ENCODE measurements at regions not wholly inside any gene's neighbourhood (a gene's known extent, or its start where the extent isn't known, plus 50 kb on each side); places are given as distances from the start of the nearest gene placed in this dataset.

DNA sequence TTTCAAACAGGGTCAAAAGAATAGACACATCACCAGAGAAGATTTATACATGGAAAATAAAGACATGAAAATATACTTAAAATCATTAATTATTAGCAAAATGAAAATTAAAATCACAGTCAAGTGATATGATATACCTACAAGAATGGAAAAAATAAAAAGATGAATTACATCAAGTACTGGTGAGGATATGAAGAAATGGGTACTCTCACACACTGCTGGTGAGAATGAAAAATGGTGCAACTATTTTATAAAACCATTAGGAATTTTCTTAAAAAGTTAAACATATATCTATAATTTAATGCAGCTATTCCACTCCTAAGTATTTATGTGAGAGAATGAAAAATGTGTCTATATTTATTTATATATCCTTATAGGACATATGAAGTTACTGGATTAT lies 136.3 kb upstream of the GRIK2 start:
- no peaks in the 10 kb centered on the region for H3K9me3 ChIP-seq (ENCODE audit: low read depth)
- H3K4me3 ChIP-seq: no peak overlapping the region
- H3K27ac ChIP-seq: no peak overlapping the region
- TF ChIP-seq EZH2 (IDR thresholded peaks at IDR 0.05; ENCODE audit: insufficient read depth, poor library complexity, severe bottlenecking) (no peak), EZH2phosphoT487 (IDR thresholded peaks at IDR 0.05; ENCODE audit: insufficient read depth, low read depth) (no peak)
- H3K36me3 ChIP-seq (ENCODE audit: low read depth): no peaks in the 10 kb centered on the region
- no peaks in the 10 kb centered on the region for H3K4me1 ChIP-seq (ENCODE audit: insufficient read depth)
- H3F3A ChIP-seq (ENCODE audit: insufficient read depth): no peaks in the 10 kb centered on the region
- H3K9me2 ChIP-seq (ENCODE audit: insufficient read depth): no peaks in the 10 kb centered on the region
- no peak overlapping the region for H3K9ac ChIP-seq
- H3K27me3 ChIP-seq (replicated peaks; ENCODE audit: insufficient read depth): no peaks in the 10 kb centered on the region
- no peaks in the 10 kb centered on the region for H4K20me1 ChIP-seq (ENCODE audit: insufficient read depth)
- no peaks in the 10 kb centered on the region for H3K79me2 ChIP-seq (ENCODE audit: insufficient read depth)
- DNase-seq: no peak
- no peak overlapping the region for H3K4me2 ChIP-seq (ENCODE audit: unreplicated experiment)
- H2AFZ ChIP-seq: no peak overlapping the region
- in situ Hi-C loops (cut with MboI): no loop called here

DNA sequence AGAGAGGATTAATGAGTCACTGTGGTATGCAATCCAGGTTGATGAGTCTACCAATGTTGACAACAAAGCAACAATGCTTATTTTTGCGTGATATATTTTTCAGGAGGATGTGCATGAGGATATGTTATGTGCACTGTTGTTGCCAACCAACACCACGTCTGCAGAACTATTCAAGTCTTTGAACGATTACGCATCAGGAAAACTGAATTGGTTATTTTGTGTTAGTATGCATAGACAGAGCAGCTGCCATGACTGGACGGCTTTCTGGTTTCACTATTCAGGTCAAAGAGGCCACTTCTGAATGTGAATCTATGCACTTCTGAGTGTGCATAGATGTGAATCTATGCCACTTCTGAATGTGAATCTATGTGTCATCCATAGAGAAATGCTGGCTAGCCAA lies 134.0 kb upstream of the GRIK2 start:
- H3K27me3 ChIP-seq (replicated peaks; ENCODE audit: insufficient read depth): no peaks in the 10 kb centered on the region
- in situ Hi-C loops (cut with MboI): no loop called here
- no peak overlapping the region for H2AFZ ChIP-seq
- H3K27ac ChIP-seq: no peak overlapping the region
- 57 to 58% methylated on average over 5 of the region's 5 CpGs for WGBS, 2 experiments (ENCODE audit: low coverage in 1 of 2, low lambda C conversion rate in 2 of 2, missing lambda C conversion rate in 2 of 2)
- no peaks in the 10 kb centered on the region for H3K9me3 ChIP-seq (ENCODE audit: low read depth)
- DNase-seq: no peak
- no peak overlapping the region for H3K4me3 ChIP-seq
- H3K9me2 ChIP-seq (ENCODE audit: insufficient read depth): no peaks in the 10 kb centered on the region
- no peak for TF ChIP-seq EZH2 (IDR thresholded peaks at IDR 0.05; ENCODE audit: insufficient read depth, poor library complexity, severe bottlenecking)
- no peak for TF ChIP-seq EZH2phosphoT487 (IDR thresholded peaks at IDR 0.05; ENCODE audit: insufficient read depth, low read depth)
- H3K4me1 ChIP-seq (ENCODE audit: insufficient read depth): no peaks in the 10 kb centered on the region
- H3K79me2 ChIP-seq (ENCODE audit: insufficient read depth): no peaks in the 10 kb centered on the region
- no peak overlapping the region for H3K4me2 ChIP-seq (ENCODE audit: unreplicated experiment)
- no peaks in the 10 kb centered on the region for H4K20me1 ChIP-seq (ENCODE audit: insufficient read depth)
- no peak overlapping the region for H3K9ac ChIP-seq
- H3F3A ChIP-seq (ENCODE audit: insufficient read depth): no peaks in the 10 kb centered on the region
- no peaks in the 10 kb centered on the region for H3K36me3 ChIP-seq (ENCODE audit: low read depth)

DNA sequence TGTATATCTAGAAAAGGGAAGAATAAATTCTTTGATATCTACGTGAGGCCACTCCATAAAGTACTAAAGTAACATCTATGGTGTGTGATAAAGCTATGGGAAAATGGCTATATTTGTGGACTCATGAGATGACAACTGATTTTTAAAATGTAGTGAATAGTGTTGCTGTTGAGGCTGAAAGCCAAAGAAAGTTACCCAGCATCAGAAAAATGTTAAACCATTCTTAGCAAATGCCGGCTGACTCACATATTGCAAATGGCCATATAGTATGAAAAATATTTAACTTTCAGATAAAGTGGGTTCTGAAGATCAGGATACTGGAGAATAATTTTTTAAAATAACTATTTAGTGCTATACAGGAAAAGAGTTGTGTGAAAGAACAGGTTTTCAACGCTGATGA lies 129.9 kb upstream of the GRIK2 start:
- in situ Hi-C loops (cut with MboI): no loop called here
- H2AFZ ChIP-seq: no peak overlapping the region
- no peaks in the 10 kb centered on the region for H3K36me3 ChIP-seq (ENCODE audit: low read depth)
- H3K27me3 ChIP-seq (replicated peaks; ENCODE audit: insufficient read depth): no peaks in the 10 kb centered on the region
- H3K27ac ChIP-seq: no peak overlapping the region
- no peak overlapping the region for H3K9ac ChIP-seq
- H3K4me3 ChIP-seq: no peak overlapping the region
- WGBS, 2 experiments (ENCODE audit: low coverage in 1 of 2, low lambda C conversion rate in 2 of 2, missing lambda C conversion rate in 2 of 2): 53 to 54% methylated on average over 3 of the region's 3 CpGs
- peak; percentile 15 for DNase-seq
- no peak overlapping the region for H3K4me2 ChIP-seq (ENCODE audit: unreplicated experiment)
- H3K79me2 ChIP-seq (ENCODE audit: insufficient read depth): no peaks in the 10 kb centered on the region
- no peaks in the 10 kb centered on the region for H3F3A ChIP-seq (ENCODE audit: insufficient read depth)
- no peaks in the 10 kb centered on the region for H3K9me2 ChIP-seq (ENCODE audit: insufficient read depth)
- no peaks in the 10 kb centered on the region for H4K20me1 ChIP-seq (ENCODE audit: insufficient read depth)
- no peaks in the 10 kb centered on the region for H3K9me3 ChIP-seq (ENCODE audit: low read depth)
- TF ChIP-seq EZH2phosphoT487 (IDR thresholded peaks at IDR 0.05; ENCODE audit: insufficient read depth, low read depth) (no peak), EZH2 (IDR thresholded peaks at IDR 0.05; ENCODE audit: insufficient read depth, poor library complexity, severe bottlenecking) (no peak)
- no peaks in the 10 kb centered on the region for H3K4me1 ChIP-seq (ENCODE audit: insufficient read depth)

DNA sequence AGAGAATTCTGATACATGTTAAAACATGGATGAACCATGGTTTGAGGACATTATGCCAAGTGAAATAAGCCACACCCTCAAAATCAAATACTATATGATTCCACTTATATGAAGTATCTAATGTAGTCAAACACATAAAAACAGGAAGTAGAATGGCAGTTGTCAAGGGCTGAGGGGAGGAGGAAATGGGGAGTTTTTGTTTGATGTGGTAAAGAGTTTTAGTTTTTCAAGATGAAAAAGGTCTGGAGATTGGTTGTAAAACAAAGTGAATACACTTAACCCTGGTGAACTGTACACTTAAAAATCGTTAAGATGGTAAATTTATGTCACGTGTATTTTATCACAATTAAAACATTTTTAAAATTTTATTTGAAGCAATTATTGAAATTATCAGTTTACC lies 127.4 kb upstream of the GRIK2 start:
- H3K79me2 ChIP-seq (ENCODE audit: insufficient read depth): no peaks in the 10 kb centered on the region
- no peak overlapping the region for H3K27ac ChIP-seq
- no peak overlapping the region for H2AFZ ChIP-seq
- no peaks in the 10 kb centered on the region for H4K20me1 ChIP-seq (ENCODE audit: insufficient read depth)
- H3K4me1 ChIP-seq (ENCODE audit: insufficient read depth): no peaks in the 10 kb centered on the region
- no peaks in the 10 kb centered on the region for H3K36me3 ChIP-seq (ENCODE audit: low read depth)
- H3K9me2 ChIP-seq (ENCODE audit: insufficient read depth): no peaks in the 10 kb centered on the region
- TF ChIP-seq EZH2 (IDR thresholded peaks at IDR 0.05; ENCODE audit: insufficient read depth, poor library complexity, severe bottlenecking) (no peak), EZH2phosphoT487 (IDR thresholded peaks at IDR 0.05; ENCODE audit: insufficient read depth, low read depth) (no peak)
- in situ Hi-C loops (cut with MboI): no loop called here
- WGBS, 2 experiments (ENCODE audit: low coverage in 1 of 2, low lambda C conversion rate in 2 of 2, missing lambda C conversion rate in 2 of 2): 18 to 19% methylated on average over 2 of the region's 2 CpGs
- no peak overlapping the region for H3K4me2 ChIP-seq (ENCODE audit: unreplicated experiment)
- no peaks in the 10 kb centered on the region for H3K9me3 ChIP-seq (ENCODE audit: low read depth)
- no peaks in the 10 kb centered on the region for H3K27me3 ChIP-seq (replicated peaks; ENCODE audit: insufficient read depth)
- H3K9ac ChIP-seq: no peak overlapping the region
- DNase-seq: no peak
- no peaks in the 10 kb centered on the region for H3F3A ChIP-seq (ENCODE audit: insufficient read depth)
- no peak overlapping the region for H3K4me3 ChIP-seq

DNA sequence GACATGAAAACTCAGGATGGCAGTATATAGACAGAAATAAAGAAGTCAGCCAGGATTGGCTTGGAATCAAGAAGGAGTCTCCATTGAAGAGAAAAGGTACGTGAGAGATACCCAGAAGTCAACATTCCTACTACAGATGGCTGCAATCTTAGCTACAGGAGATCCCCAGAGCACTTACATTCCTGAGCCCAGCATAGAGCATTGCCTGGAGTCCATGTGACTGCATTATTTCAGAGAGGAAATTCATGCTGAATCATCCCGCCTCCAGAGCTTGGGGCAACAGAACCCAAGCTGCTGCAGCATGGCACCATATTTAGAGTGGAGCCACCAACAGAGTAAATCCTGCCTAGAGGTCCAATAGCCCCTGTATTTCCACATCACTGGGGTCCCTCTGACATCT lies 125.0 kb upstream of the GRIK2 start:
- Histone ChIP-seq H3K9me3 (ENCODE audit: low read depth) (no peaks in the 10 kb centered on the region), H3K4me3 (no peak overlapping the region), H3K9me2 (ENCODE audit: insufficient read depth) (no peaks in the 10 kb centered on the region), H3F3A (ENCODE audit: insufficient read depth) (no peaks in the 10 kb centered on the region), H3K4me2 (ENCODE audit: unreplicated experiment) (no peak overlapping the region), H3K27ac (no peak overlapping the region), H3K36me3 (ENCODE audit: low read depth) (no peaks in the 10 kb centered on the region), H3K27me3 (replicated peaks; ENCODE audit: insufficient read depth) (no peaks in the 10 kb centered on the region), H3K4me1 (ENCODE audit: insufficient read depth) (no peaks in the 10 kb centered on the region), H4K20me1 (ENCODE audit: insufficient read depth) (no peaks in the 10 kb centered on the region), H2AFZ (no peak overlapping the region), H3K79me2 (ENCODE audit: insufficient read depth) (no peaks in the 10 kb centered on the region), H3K9ac (no peak overlapping the region)
- no peak for TF ChIP-seq EZH2 (IDR thresholded peaks at IDR 0.05; ENCODE audit: insufficient read depth, poor library complexity, severe bottlenecking)
- no peak for TF ChIP-seq EZH2phosphoT487 (IDR thresholded peaks at IDR 0.05; ENCODE audit: insufficient read depth, low read depth)
- in situ Hi-C loops (cut with MboI): no loop called here
- 3 to 12% methylated on average over 2 of the region's 2 CpGs for WGBS, 2 experiments (ENCODE audit: low coverage in 1 of 2, low lambda C conversion rate in 2 of 2, missing lambda C conversion rate in 2 of 2)
- peak; percentile 17 for DNase-seq

All from GM23248 (cell line).